Sigmoid colon (tissue), 4 donors: ENCODE measurements at regions not wholly inside any gene's neighbourhood (a gene's known extent, or its start where the extent isn't known, plus 50 kb on each side); places are given as distances from the start of the nearest gene placed in this dataset.

Source experiments
- EP300 ChIP-seq, 4 donors: sonication (generic); formaldehyde crosslinking; IDR thresholded peaks; one replicate each; pipeline ENCODE4 v1.6.1; 2017; ENCODE audit warnings: antibody characterized with exemption in 4 of 4
- POLR2A ChIP-seq, 2 donors: fragments of 450-650 bp; IDR thresholded peaks; one replicate each; pipeline ENCODE4 v1.6.1; 2016; ENCODE audit warnings: antibody characterized with exemption in 2 of 2, mild to moderate bottlenecking in 2 of 2, moderate library complexity in 2 of 2
- POLR2AphosphoS5 ChIP-seq, 4 donors: sonication (generic); formaldehyde crosslinking; IDR thresholded peaks; one replicate each; pipeline ENCODE4 v1.6.1; 2017; ENCODE audit warnings: antibody characterized with exemption in 4 of 4

GRCh38 chr10:43969506-43969905 is 320.8 kb upstream of the ZNF32 start:
- TF ChIP-seq POLR2A (IDR thresholded peaks at IDR 0.05): no peak
- no peak for TF ChIP-seq EP300 (IDR thresholded peaks at IDR 0.05)
- TF ChIP-seq POLR2AphosphoS5 (IDR thresholded peaks at IDR 0.05): no peak
